ENCODE measurements at regions not wholly inside any gene's neighbourhood (a gene's known extent, or its start where the extent isn't known, plus 50 kb on each side); places are given as distances from the start of the nearest gene placed in this dataset.

GRCh38 chr13:63206461-63206860 is 1790.8 kb upstream of the PCDH20 start:
- TF ChIP-seq, protein P1, sequence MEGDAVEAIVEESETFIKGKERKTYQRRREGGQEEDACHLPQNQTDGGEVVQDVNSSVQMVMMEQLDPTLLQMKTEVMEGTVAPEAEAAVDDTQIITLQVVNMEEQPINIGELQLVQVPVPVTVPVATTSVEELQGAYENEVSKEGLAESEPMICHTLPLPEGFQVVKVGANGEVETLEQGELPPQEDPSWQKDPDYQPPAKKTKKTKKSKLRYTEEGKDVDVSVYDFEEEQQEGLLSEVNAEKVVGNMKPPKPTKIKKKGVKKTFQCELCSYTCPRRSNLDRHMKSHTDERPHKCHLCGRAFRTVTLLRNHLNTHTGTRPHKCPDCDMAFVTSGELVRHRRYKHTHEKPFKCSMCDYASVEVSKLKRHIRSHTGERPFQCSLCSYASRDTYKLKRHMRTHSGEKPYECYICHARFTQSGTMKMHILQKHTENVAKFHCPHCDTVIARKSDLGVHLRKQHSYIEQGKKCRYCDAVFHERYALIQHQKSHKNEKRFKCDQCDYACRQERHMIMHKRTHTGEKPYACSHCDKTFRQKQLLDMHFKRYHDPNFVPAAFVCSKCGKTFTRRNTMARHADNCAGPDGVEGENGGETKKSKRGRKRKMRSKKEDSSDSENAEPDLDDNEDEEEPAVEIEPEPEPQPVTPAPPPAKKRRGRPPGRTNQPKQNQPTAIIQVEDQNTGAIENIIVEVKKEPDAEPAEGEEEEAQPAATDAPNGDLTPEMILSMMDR (IDR thresholded peaks at IDR 0.05): no peak

DNA sequence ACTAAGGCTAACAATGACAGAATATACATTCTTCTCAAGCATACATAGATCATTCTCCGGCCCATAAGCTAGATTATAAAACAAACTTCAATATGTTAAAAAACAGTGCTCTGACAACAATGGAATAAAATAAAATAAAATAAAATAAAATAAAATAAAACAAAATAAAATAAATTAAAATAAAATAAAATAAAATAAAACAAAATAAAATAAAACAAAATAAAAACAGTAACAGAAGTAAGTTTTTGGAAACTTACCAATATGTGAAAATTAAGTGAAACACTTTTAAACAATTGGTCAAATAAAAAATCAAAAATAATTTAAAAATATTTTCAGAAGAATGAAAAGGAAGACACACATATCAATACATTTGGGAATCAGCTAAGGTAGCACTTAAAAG is 1785.8 kb upstream of the PCDH20 start:
- Histone ChIP-seq H3K36me3 (no peaks in the 10 kb centered on the region), H3K27ac (no peak overlapping the region), H3K4me1 (no peaks in the 10 kb centered on the region), H3K4me3 (no peak overlapping the region), H3K27me3 (no peaks in the 10 kb centered on the region), H3K9me3 (no peaks in the 10 kb centered on the region)
- no peak for DNase-seq (ENCODE audit: low spot score)
- TF ChIP-seq, protein P1 (IDR thresholded peaks at IDR 0.05): no peak

More at GRCh38 chr13:63206461-63206860, 1790.8 kb upstream of the PCDH20 start:
- no peak overlapping the region for H3K4me3 ChIP-seq
- no peak for DNase-seq (ENCODE audit: low spot score)
- H3K4me1 ChIP-seq: no peaks in the 10 kb centered on the region
- H3K27me3 ChIP-seq: no peaks in the 10 kb centered on the region
- H3K36me3 ChIP-seq: no peaks in the 10 kb centered on the region
- H3K9me3 ChIP-seq: no peaks in the 10 kb centered on the region
- no peak overlapping the region for H3K27ac ChIP-seq

- no peaks in the 10 kb centered on the region for H3K27me3 ChIP-seq
- H3K4me3 ChIP-seq: no peak overlapping the region
- no peaks in the 10 kb centered on the region for H3K36me3 ChIP-seq
- no peaks in the 10 kb centered on the region for H3K9me3 ChIP-seq
- TF ChIP-seq, protein P1 (IDR thresholded peaks at IDR 0.05): no peak
- no peak overlapping the region for H3K27ac ChIP-seq
- no peaks in the 10 kb centered on the region for H3K4me1 ChIP-seq
- DNase-seq (ENCODE audit: low spot score): no peak
Observed at GRCh38 chr13:63199508-63199907, 1783.9 kb upstream of the PCDH20 start.

DNA sequence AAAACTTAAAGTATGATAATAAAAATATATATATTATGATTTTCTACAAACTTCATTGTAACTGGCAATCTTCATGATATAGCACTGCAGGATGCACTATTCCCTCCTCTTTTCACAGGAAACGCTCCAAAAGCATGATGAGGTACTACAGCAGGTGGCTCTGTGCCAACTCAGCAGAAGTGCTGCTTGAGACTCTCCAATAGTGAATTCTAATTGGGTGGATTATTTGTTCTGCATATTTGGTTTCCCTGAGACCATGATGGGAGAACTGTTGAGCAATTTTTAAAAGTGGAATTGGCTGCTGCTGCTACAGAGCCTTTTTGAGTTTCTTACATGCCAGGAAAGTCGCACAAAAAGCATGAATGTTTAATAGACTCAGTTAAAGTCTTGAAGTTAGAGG is 1782.4 kb upstream of the PCDH20 start:
- H3K4me3 ChIP-seq: no peak overlapping the region
- TF ChIP-seq, protein P1 (IDR thresholded peaks at IDR 0.05): no peak
- no peak for DNase-seq (ENCODE audit: low spot score)
- no peaks in the 10 kb centered on the region for H3K9me3 ChIP-seq
- no peaks in the 10 kb centered on the region for H3K4me1 ChIP-seq
- H3K36me3 ChIP-seq: no peaks in the 10 kb centered on the region
- no peaks in the 10 kb centered on the region for H3K27me3 ChIP-seq
- H3K27ac ChIP-seq: no peak overlapping the region

DNA sequence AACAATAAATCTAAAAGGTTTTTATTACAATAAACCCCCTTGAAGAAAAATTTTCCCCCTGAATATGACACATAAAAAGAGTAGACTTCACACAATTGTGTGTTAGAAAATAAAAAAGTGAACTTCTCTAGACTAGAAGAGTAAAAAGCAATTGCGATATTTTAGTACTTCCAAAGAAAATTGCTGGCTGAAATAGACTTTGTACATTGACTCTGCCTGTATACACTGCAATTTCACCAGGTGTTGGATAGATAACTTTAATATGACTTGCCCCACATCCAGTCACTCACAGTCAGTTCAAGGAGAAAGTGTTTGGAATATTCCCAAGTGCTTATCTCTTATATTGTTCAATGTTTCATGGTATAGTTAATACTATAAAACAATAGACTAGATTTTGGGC is 1780.1 kb upstream of the PCDH20 start:
- no peak overlapping the region for H3K27ac ChIP-seq
- TF ChIP-seq, protein P1 (IDR thresholded peaks at IDR 0.05): no peak
- no peak overlapping the region for H3K4me3 ChIP-seq
- no peaks in the 10 kb centered on the region for H3K9me3 ChIP-seq
- H3K27me3 ChIP-seq: no peaks in the 10 kb centered on the region
- no peaks in the 10 kb centered on the region for H3K4me1 ChIP-seq
- no peaks in the 10 kb centered on the region for H3K36me3 ChIP-seq
- no peak for DNase-seq (ENCODE audit: low spot score)

DNA sequence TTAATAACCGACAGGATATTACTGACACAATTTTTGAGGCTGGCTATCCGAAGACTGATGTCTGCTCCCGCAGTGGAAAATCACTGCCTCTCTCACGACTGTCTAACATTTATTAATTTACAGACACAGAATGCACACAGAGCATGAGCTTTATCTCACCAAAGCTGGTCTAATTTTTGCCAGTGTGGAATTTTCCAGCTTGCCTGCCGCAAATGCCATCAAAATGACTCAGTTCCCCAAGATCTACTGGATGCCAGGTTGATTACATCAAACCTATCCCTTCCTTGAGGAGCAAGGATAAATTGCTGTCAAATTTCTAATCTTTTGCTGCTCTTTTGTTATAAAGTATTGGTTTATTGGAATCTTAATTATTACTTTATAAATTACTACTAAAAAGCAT is 1775.1 kb upstream of the PCDH20 start:
- no peak overlapping the region for H3K27ac ChIP-seq
- no peak overlapping the region for H3K4me3 ChIP-seq
- no peaks in the 10 kb centered on the region for H3K4me1 ChIP-seq
- DNase-seq (ENCODE audit: low spot score): no peak
- no peaks in the 10 kb centered on the region for H3K36me3 ChIP-seq
- H3K9me3 ChIP-seq: no peaks in the 10 kb centered on the region
- H3K27me3 ChIP-seq: no peaks in the 10 kb centered on the region
- TF ChIP-seq, protein P1 (IDR thresholded peaks at IDR 0.05): no peak
